H9 (cell line): ENCODE measurements at regions not wholly inside any gene's neighbourhood (a gene's known extent, or its start where the extent isn't known, plus 50 kb on each side); places are given as distances from the start of the nearest gene placed in this dataset.

ENCODE experiments used
- DNase-seq: peaks from one replicate; pipeline ENCODE4 v3.0.0-alpha.2; 2017
- H2AFZ ChIP-seq: one replicate; pipeline ENCODE4 v1.6.1; 2013; ENCODE audit warnings: mild to moderate bottlenecking, low read length, control low read depth, moderate library complexity
- H2AK5ac ChIP-seq: 2 replicates; pipeline ENCODE4 v1.6.1; 2013; ENCODE audit warnings: low read length, control low read depth, mixed read lengths; ENCODE audit not compliant: insufficient read length
- H2BK120ac ChIP-seq: one replicate; pipeline ENCODE4 v1.6.1; 2013; ENCODE audit warnings: low read depth, mild to moderate bottlenecking, low read length, control low read depth, inconsistent platforms; ENCODE audit not compliant: poor library complexity, severe bottlenecking
- H2BK12ac ChIP-seq: 2 replicates; pipeline ENCODE4 v1.6.1; 2013; ENCODE audit warnings: low read length, control low read depth, mixed read lengths, low read depth; ENCODE audit not compliant: insufficient read length
- H2BK15ac ChIP-seq: 2 replicates; pipeline ENCODE4 v1.6.1; 2013; ENCODE audit warnings: low read depth, low read length, control low read depth
- H2BK20ac ChIP-seq: one replicate; pipeline ENCODE4 v1.6.1; 2013; ENCODE audit warnings: low read depth, mild to moderate bottlenecking, low read length, control low read depth, inconsistent platforms; ENCODE audit not compliant: poor library complexity, severe bottlenecking
- H2BK5ac ChIP-seq: 2 replicates; pipeline ENCODE4 v1.6.1; 2013; ENCODE audit warnings: low read length, control low read depth, mixed read lengths; ENCODE audit not compliant: insufficient read length
- H3K14ac ChIP-seq: 2 replicates; pipeline ENCODE4 v1.6.1; 2013; ENCODE audit warnings: low read length, control low read depth; ENCODE audit not compliant: insufficient read depth
- H3K18ac ChIP-seq: 2 replicates; pipeline ENCODE4 v1.6.1; 2013; ENCODE audit warnings: low read depth, mild to moderate bottlenecking, mixed read lengths, low read length, control low read depth; ENCODE audit not compliant: insufficient read length
- H3K23ac ChIP-seq: 2 replicates; pipeline ENCODE4 v1.6.1; 2013; ENCODE audit warnings: low read length, control low read depth, mixed read lengths, low read depth; ENCODE audit not compliant: insufficient read length
- H3K23me2 ChIP-seq: 2 replicates; pipeline ENCODE4 v1.6.1; 2013; ENCODE audit warnings: low read depth, mild to moderate bottlenecking, mixed read lengths, low read length, control low read depth; ENCODE audit not compliant: insufficient read length, poor library complexity, severe bottlenecking
- H3K27ac ChIP-seq: 2 replicates; pipeline ENCODE4 v1.5.1; 2013; ENCODE audit warnings: low read length, control low read depth, mixed read lengths, low read depth; ENCODE audit not compliant: insufficient read length
- H3K27me3 ChIP-seq: 2 replicates; pipeline ENCODE4 v1.6.1; 2013; ENCODE audit warnings: low read length, control low read depth, inconsistent platforms; ENCODE audit not compliant: insufficient read depth
- H3K4ac ChIP-seq: 2 replicates; pipeline ENCODE4 v1.6.1; 2013; ENCODE audit warnings: low read depth, mild to moderate bottlenecking, control low read depth, inconsistent platforms, low read length, moderate library complexity
- H3K4me1 ChIP-seq: 2 replicates; pipeline ENCODE4 v1.6.1; 2013; ENCODE audit warnings: low read length, control low read depth, inconsistent platforms; ENCODE audit not compliant: insufficient read depth
- H3K4me2 ChIP-seq: 2 replicates; pipeline ENCODE4 v1.6.1; 2013; ENCODE audit warnings: low read length, control low read depth, mixed read lengths; ENCODE audit not compliant: insufficient read length, insufficient read depth
- H3K56ac ChIP-seq: 2 replicates; pipeline ENCODE4 v1.6.1; 2013; ENCODE audit warnings: low read depth, mild to moderate bottlenecking, mixed read lengths, low read length, control low read depth; ENCODE audit not compliant: insufficient read length
- H3K79me1 ChIP-seq: 2 replicates; pipeline ENCODE4 v1.6.1; 2013; ENCODE audit warnings: low read depth, mild to moderate bottlenecking, moderate library complexity, low read length, control low read depth, inconsistent platforms; ENCODE audit not compliant: insufficient read depth, poor library complexity, severe bottlenecking
- H3K79me2 ChIP-seq: 2 replicates; pipeline ENCODE4 v1.6.1; 2013; ENCODE audit warnings: low read length, control low read depth, inconsistent platforms; ENCODE audit not compliant: insufficient read depth
- H3K9ac ChIP-seq: 2 replicates; pipeline ENCODE4 v1.6.1; 2013; ENCODE audit warnings: low read length, control low read depth, mixed read lengths; ENCODE audit not compliant: insufficient read length; ENCODE audit errors: extremely low read depth
- H3K9me3 ChIP-seq: one replicate; pipeline ENCODE4 v1.6.1; 2013; ENCODE audit warnings: low read depth, low read length, inconsistent platforms; ENCODE audit not compliant: control insufficient read depth
- H3T11ph ChIP-seq: one replicate; pipeline ENCODE4 v1.6.1; 2013; ENCODE audit warnings: mild to moderate bottlenecking, low read length, control low read depth, inconsistent platforms
- H4K20me1 ChIP-seq: one replicate; pipeline ENCODE4 v1.6.1; 2013; ENCODE audit not compliant: control insufficient read depth, insufficient read length, insufficient read depth
- H4K5ac ChIP-seq: 2 replicates; pipeline ENCODE4 v1.6.1; 2013; ENCODE audit warnings: low read depth, mild to moderate bottlenecking, mixed read lengths, low read length, control low read depth; ENCODE audit not compliant: insufficient read length
- H4K8ac ChIP-seq: replicated peaks from 2 replicates; pipeline ENCODE4 v1.6.1; 2013; ENCODE audit warnings: low read length, control low read depth, mixed read lengths, low read depth; ENCODE audit not compliant: insufficient read length
- H4K91ac ChIP-seq: 2 replicates; pipeline ENCODE4 v1.6.1; 2013; ENCODE audit warnings: low read depth, mild to moderate bottlenecking, moderate library complexity, mixed read lengths, low read length, control low read depth; ENCODE audit not compliant: insufficient read length
- H3K27ac Mint-ChIP-seq, 3 experiments: 2 replicates in 2 of 3; 3 replicates in 1 of 3; pipeline ENCODE4 v1.8.0; 2020 to 2021; ENCODE audit warnings: mixed read lengths in 3 of 3, mild to moderate bottlenecking in 1 of 3, moderate library complexity in 1 of 3
- H3K27me3 Mint-ChIP-seq: 2 replicates; pipeline ENCODE4 v1.8.0; 2021; ENCODE audit warnings: low read depth, mild to moderate bottlenecking, moderate library complexity, mixed read lengths
- H3K36me3 Mint-ChIP-seq, 3 experiments: 2 replicates in 2 of 3; 3 replicates in 1 of 3; pipeline ENCODE4 v1.8.0; 2020 to 2021; ENCODE audit warnings: low read depth in 3 of 3, mixed read lengths in 3 of 3; ENCODE audit not compliant: insufficient read depth in 1 of 3
- H3K4me1 Mint-ChIP-seq, 2 experiments: 2 replicates each; pipeline ENCODE4 v1.8.0; 2020; ENCODE audit warnings: mixed read lengths in 2 of 2
- H3K4me3 Mint-ChIP-seq, 2 experiments: 2 replicates in 1 of 2; 3 replicates in 1 of 2; pipeline ENCODE4 v1.8.0; 2020 to 2021; ENCODE audit warnings: mild to moderate bottlenecking in 2 of 2, mixed read lengths in 2 of 2, moderate library complexity in 1 of 2
- H3K9me3 Mint-ChIP-seq, 2 experiments: 2 replicates in 1 of 2; 3 replicates in 1 of 2; pipeline ENCODE4 v1.8.0; 2020; ENCODE audit warnings: mild to moderate bottlenecking in 2 of 2, mixed read lengths in 2 of 2, moderate library complexity in 1 of 2
- WGBS: extraction: QIAGEN DNeasy Blood & Tissue Kit; methylation state at CpG from one replicate; pipeline ENCODE4 v1.1.7; 2013; ENCODE audit warnings: missing lambda C conversion rate, low lambda C conversion rate, mixed read lengths; ENCODE audit not compliant: insufficient read length; ENCODE audit errors: extremely low coverage; 5-methylcytosine and 5-hydroxymethylcytosine counted together
- TF ChIP-seq, protein P1 (sequence below): fragments of 200-600 bp; sonication (generic); conservative IDR thresholded peaks from 3 replicates; pipeline ENCODE4 v1.8.0; 2021; ENCODE audit warnings: antibody characterized with exemption, mild to moderate bottlenecking

- no peaks in the 10 kb centered on the region for H3K9me3 ChIP-seq
- H2BK120ac ChIP-seq: no peak overlapping the region
- no peak overlapping the region for H2BK15ac ChIP-seq
- H3K79me1 ChIP-seq: no peaks in the 10 kb centered on the region
- no peaks in the 10 kb centered on the region for H3K4me1 ChIP-seq
- H3K27ac ChIP-seq: no peak overlapping the region
- no peak overlapping the region for H4K8ac ChIP-seq
- no peaks in the 10 kb centered on the region for H3K23me2 ChIP-seq
- H2BK20ac ChIP-seq: no peak overlapping the region
- H3K56ac ChIP-seq: no peak overlapping the region
- Mint-ChIP-seq H3K9me3 (no peaks in the 10 kb centered on the region), H3K27me3 (no peaks in the 10 kb centered on the region), H3K4me1 (peaks cover 0 to 4% of the 10 kb centered on the region in 2 experiments; a peak in 2 of 4 replicates), H3K27ac (no peak overlapping the region), H3K4me3 (no peak overlapping the region), H3K36me3 (no peaks in the 10 kb centered on the region)
- WGBS: no CpG with 5 or more reads among the region's 2 CpGs
- H3K18ac ChIP-seq: no peak overlapping the region
- H4K5ac ChIP-seq: no peak overlapping the region
- H3K79me2 ChIP-seq: no peaks in the 10 kb centered on the region
- no peak overlapping the region for H3K14ac ChIP-seq
- H3K4ac ChIP-seq: no peak overlapping the region
- H4K20me1 ChIP-seq: no peaks in the 10 kb centered on the region
- DNase-seq: no peak
- no peak overlapping the region for H3K23ac ChIP-seq
- TF ChIP-seq, protein P1, sequence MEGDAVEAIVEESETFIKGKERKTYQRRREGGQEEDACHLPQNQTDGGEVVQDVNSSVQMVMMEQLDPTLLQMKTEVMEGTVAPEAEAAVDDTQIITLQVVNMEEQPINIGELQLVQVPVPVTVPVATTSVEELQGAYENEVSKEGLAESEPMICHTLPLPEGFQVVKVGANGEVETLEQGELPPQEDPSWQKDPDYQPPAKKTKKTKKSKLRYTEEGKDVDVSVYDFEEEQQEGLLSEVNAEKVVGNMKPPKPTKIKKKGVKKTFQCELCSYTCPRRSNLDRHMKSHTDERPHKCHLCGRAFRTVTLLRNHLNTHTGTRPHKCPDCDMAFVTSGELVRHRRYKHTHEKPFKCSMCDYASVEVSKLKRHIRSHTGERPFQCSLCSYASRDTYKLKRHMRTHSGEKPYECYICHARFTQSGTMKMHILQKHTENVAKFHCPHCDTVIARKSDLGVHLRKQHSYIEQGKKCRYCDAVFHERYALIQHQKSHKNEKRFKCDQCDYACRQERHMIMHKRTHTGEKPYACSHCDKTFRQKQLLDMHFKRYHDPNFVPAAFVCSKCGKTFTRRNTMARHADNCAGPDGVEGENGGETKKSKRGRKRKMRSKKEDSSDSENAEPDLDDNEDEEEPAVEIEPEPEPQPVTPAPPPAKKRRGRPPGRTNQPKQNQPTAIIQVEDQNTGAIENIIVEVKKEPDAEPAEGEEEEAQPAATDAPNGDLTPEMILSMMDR: no peak
- H2AK5ac ChIP-seq: no peak overlapping the region
- no peak overlapping the region for H4K91ac ChIP-seq
- no peak overlapping the region for H2BK5ac ChIP-seq
- no peaks in the 10 kb centered on the region for H3K27me3 ChIP-seq
- no peak overlapping the region for H3T11ph ChIP-seq
- H2AFZ ChIP-seq: no peak overlapping the region
- no peak overlapping the region for H2BK12ac ChIP-seq
- no peak overlapping the region for H3K9ac ChIP-seq
- H3K4me2 ChIP-seq: no peak overlapping the region
These were observed 69.0 kb upstream of the SMC2 start for GRCh38 chr9:104025104-104025503.
